Gastroesophageal sphincter (tissue), 3 donors: ENCODE measurements at regions not wholly inside any gene's neighbourhood (a gene's known extent, or its start where the extent isn't known, plus 50 kb on each side); places are given as distances from the start of the nearest gene placed in this dataset.

Source experiments
- CTCF ChIP-seq, 4 experiments: fragments of 200-600 bp in 2 of 4; fragments of 450-650 bp in 2 of 4; sonication (generic) in 1 of 4; IDR thresholded peaks; one replicate each; pipeline ENCODE4 v1.5.1; 2017 to 2019; ENCODE audit warnings: antibody characterized with exemption in 4 of 4, mild to moderate bottlenecking in 2 of 4, moderate library complexity in 2 of 4
- EP300 ChIP-seq: sonication (generic); formaldehyde crosslinking; IDR thresholded peaks from one replicate; pipeline ENCODE4 v1.6.1; 2017; ENCODE audit warnings: antibody characterized with exemption, mild to moderate bottlenecking
- POLR2A ChIP-seq, 2 donors: fragments of 450-650 bp; IDR thresholded peaks; one replicate each; pipeline ENCODE4 v1.6.1; 2017; ENCODE audit warnings: antibody characterized with exemption in 2 of 2, mild to moderate bottlenecking in 2 of 2, moderate library complexity in 1 of 2
- POLR2AphosphoS5 ChIP-seq: sonication (generic); formaldehyde crosslinking; IDR thresholded peaks from one replicate; pipeline ENCODE4 v1.6.1; 2017; ENCODE audit warnings: antibody characterized with exemption

GRCh38 chr12:34386621-34387255 lies 364.4 kb downstream of the ALG10 start:
- TF ChIP-seq POLR2AphosphoS5 (no peak), EP300 (no peak), CTCF (IDR thresholded peaks at IDR 0.05) (no peak), POLR2A (IDR thresholded peaks at IDR 0.05) (no peak)
